A673 (cell line): ENCODE measurements at regions not wholly inside any gene's neighbourhood (a gene's known extent, or its start where the extent isn't known, plus 50 kb on each side); places are given as distances from the start of the nearest gene placed in this dataset.
A peak's percentile ranks its signal among the peaks of the same experiment; 100 is the strongest.

Experiments used
- BruUV-seq: library from RNA; stranded (reverse); fragments of 400-500 nt; replicated peaks from 2 replicates; lab custom pipeline; 2021; lab: Mats Ljungman, UMichigan
- CTCF ChIA-PET: fragments of 300-600 bp; sonication (Branson Sonifier 250); formaldehyde crosslinking; loops from one replicate; lab custom pipeline; 2022; ENCODE audit warnings: antibody characterized with exemption; lab: Charles Lee
- POLR2A ChIA-PET: fragments of 300-600 bp; sonication (Branson Sonifier 250); formaldehyde crosslinking; loops from one replicate; lab custom pipeline; 2022; ENCODE audit warnings: antibody characterized with exemption; ENCODE audit not compliant: low non-redundant PET; lab: Charles Lee
- DNase-seq: peaks from one replicate; pipeline ENCODE4 v3.0.0-alpha.2; 2015; ENCODE audit warnings: low spot score
- H3K27ac ChIP-seq: fragments of 200-600 bp; sonication (generic); 2 replicates; pipeline ENCODE4 v1.5.1; 2016; ENCODE audit warnings: mixed run types, low read depth, mild to moderate bottlenecking, mixed read lengths, antibody characterized with exemption, low read length; ENCODE audit not compliant: poor library complexity, severe bottlenecking
- H3K27me3 ChIP-seq: fragments of 200-600 bp; sonication (generic); replicated peaks from 2 replicates; pipeline ENCODE4 v1.6.1; 2017; ENCODE audit warnings: mixed run types, low read depth, mild to moderate bottlenecking, mixed read lengths, antibody characterized with exemption, low read length; ENCODE audit not compliant: insufficient read depth, poor library complexity
- H3K36me3 ChIP-seq: fragments of 200-600 bp; sonication (generic); 2 replicates; pipeline ENCODE4 v1.6.1; 2016; ENCODE audit warnings: mixed run types, mild to moderate bottlenecking, mixed read lengths, antibody characterized with exemption, low read length; ENCODE audit not compliant: insufficient read depth, poor library complexity, severe bottlenecking
- H3K4me1 ChIP-seq: fragments of 200-600 bp; sonication (generic); 2 replicates; pipeline ENCODE4 v1.6.1; 2017; ENCODE audit warnings: mixed run types, mild to moderate bottlenecking, mixed read lengths, antibody characterized with exemption, low read length; ENCODE audit not compliant: insufficient read depth, poor library complexity, severe bottlenecking
- H3K4me3 ChIP-seq: fragments of 200-600 bp; sonication (generic); 2 replicates; pipeline ENCODE4 v1.5.1; 2016; ENCODE audit warnings: low read depth, mixed run types, mild to moderate bottlenecking, mixed read lengths, low read length; ENCODE audit not compliant: poor library complexity, severe bottlenecking
- H3K9me3 ChIP-seq: fragments of 200-600 bp; sonication (generic); 2 replicates; pipeline ENCODE4 v1.6.1; 2016; ENCODE audit warnings: mixed run types, low read depth, mild to moderate bottlenecking, mixed read lengths, antibody characterized with exemption, low read length; ENCODE audit not compliant: poor library complexity, severe bottlenecking
- EZH2 ChIP-seq: fragments of 200-600 bp; sonication (generic); IDR thresholded peaks from 2 replicates; pipeline ENCODE4 v1.6.1; 2017; ENCODE audit warnings: borderline replicate concordance, low read depth, mild to moderate bottlenecking, mixed read lengths, antibody characterized with exemption, low read length; ENCODE audit not compliant: poor library complexity, severe bottlenecking
- intact Hi-C: fragments of 100-400 bp; cut with micrococcal nuclease; formaldehyde crosslinking; loops from one replicate; pipeline ENCODE4 v1.10.0; 2022; ENCODE audit not compliant: unreplicated experiment
- TF ChIP-seq, protein P1 (sequence below): fragments of 300-800, 200-600 bp; sonication (generic); conservative IDR thresholded peaks from 2 replicates; pipeline ENCODE4 v1.5.1; 2017; ENCODE audit warnings: low read depth, mild to moderate bottlenecking, antibody characterized with exemption, low read length, moderate library complexity, mixed read lengths

DNA sequence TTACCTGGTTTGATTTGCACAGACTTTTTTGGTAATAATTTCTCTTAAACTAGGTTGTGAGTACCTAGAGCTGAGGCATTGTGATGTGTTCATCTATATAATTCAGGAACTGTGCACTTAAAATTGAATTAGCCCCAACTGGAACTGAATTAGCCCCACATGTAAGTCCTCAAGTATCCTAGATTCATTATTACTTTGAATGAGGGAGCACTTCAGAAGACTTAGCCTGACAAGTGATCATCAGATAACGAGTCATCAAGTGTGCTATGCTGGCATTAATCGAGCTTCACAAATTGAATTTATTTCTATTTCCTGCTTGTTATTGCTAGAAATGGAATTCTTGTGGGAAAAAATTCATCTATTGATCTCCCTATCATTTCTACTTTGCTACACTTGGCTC, 323.4 kb upstream of the SEMA3D start:
- BruUV-seq: no TSS peak
- TF ChIP-seq EZH2: no peak
- TF ChIP-seq, protein P1, sequence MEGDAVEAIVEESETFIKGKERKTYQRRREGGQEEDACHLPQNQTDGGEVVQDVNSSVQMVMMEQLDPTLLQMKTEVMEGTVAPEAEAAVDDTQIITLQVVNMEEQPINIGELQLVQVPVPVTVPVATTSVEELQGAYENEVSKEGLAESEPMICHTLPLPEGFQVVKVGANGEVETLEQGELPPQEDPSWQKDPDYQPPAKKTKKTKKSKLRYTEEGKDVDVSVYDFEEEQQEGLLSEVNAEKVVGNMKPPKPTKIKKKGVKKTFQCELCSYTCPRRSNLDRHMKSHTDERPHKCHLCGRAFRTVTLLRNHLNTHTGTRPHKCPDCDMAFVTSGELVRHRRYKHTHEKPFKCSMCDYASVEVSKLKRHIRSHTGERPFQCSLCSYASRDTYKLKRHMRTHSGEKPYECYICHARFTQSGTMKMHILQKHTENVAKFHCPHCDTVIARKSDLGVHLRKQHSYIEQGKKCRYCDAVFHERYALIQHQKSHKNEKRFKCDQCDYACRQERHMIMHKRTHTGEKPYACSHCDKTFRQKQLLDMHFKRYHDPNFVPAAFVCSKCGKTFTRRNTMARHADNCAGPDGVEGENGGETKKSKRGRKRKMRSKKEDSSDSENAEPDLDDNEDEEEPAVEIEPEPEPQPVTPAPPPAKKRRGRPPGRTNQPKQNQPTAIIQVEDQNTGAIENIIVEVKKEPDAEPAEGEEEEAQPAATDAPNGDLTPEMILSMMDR: no peak
- ChIA-PET POLR2A (no interaction called here), CTCF (no interaction called here)
- peak; percentile 25 for DNase-seq
- Histone ChIP-seq H3K27me3 (peaks cover 22% of the 10 kb centered on the region), H3K4me3 (no peak overlapping the region), H3K36me3 (no peaks in the 10 kb centered on the region), H3K27ac (no peak overlapping the region), H3K9me3 (no peaks in the 10 kb centered on the region), H3K4me1 (no peaks in the 10 kb centered on the region)
- intact Hi-C loops: no loop called here

DNA sequence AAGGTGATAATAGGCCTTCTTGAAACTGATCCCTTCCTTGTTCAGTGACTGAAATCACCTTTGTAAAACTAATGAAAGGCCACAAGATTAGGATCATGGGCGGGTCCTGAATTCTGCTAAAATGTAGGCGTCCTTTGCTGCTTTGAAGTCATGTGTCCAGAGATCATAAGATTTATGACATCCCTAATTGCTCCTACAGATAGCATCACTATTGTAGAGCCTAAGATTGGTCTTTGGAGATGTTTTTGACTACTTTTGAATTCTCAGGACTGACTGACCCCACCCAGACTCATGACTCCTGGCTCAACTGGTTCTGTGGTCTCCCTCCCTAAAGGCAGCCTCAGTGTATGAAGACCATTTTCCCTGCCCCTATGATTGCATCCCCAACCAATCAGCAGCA, 322.6 kb upstream of the SEMA3D start:
- H3K9me3 ChIP-seq: no peaks in the 10 kb centered on the region
- peaks cover 18% of the 10 kb centered on the region for H3K27me3 ChIP-seq
- intact Hi-C loops: no loop called here
- H3K4me1 ChIP-seq: no peaks in the 10 kb centered on the region
- BruUV-seq: no TSS peak
- no peaks in the 10 kb centered on the region for H3K36me3 ChIP-seq
- no peak overlapping the region for H3K4me3 ChIP-seq
- no peak for DNase-seq
- H3K27ac ChIP-seq: no peak overlapping the region
- ChIA-PET POLR2A (no interaction called here), CTCF (no interaction called here)
- TF ChIP-seq EZH2: no peak
- TF ChIP-seq, protein P1: no peak

DNA sequence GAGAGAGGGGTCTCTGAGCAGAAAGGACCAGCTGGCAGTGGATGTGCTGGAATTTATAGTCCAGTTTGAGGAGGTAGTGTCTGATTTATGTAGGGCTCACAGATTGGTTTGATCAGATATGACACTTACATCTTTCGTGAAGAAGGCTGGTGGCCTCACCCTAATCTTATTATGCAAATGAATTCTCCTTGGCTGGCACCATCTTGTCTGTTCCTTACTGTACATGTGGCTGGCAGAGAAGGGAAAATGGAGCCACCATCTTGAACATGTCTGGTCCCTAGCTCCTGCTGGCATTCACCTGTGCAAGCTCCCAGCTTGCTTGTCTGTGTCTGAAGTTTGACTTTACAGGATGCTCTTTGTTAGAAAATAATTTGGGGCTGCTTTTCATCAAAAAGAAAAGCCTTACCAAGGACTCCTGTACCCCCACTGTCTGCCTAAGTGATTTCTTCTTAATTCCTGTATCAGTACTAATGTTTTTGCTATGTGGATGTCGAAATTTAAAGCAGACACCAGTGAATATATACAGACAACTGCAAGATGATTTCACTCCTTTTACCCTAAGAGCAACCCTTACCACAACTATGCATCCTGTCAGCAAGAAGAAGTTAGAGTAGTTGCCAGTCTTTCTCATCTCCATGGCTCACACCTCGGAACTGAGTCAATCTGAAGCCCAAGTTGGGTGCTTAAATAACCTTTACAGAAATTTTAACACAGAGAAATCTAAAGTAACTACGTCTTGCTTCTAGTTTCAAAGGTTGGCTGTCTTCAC, 322.0 kb upstream of the SEMA3D start:
- H3K4me1 ChIP-seq: no peaks in the 10 kb centered on the region
- peaks cover 17% of the 10 kb centered on the region for H3K27me3 ChIP-seq
- no peak overlapping the region for H3K27ac ChIP-seq
- DNase-seq: no peak
- intact Hi-C loops: no loop called here
- H3K36me3 ChIP-seq: no peaks in the 10 kb centered on the region
- TF ChIP-seq EZH2: no peak
- TF ChIP-seq, protein P1: no peak
- H3K9me3 ChIP-seq: no peaks in the 10 kb centered on the region
- CTCF ChIA-PET: no interaction called here
- POLR2A ChIA-PET: no interaction called here
- H3K4me3 ChIP-seq: no peak overlapping the region
- no TSS peak for BruUV-seq
